KG1 (cell line): ENCODE measurements at regions not wholly inside any gene's neighbourhood (a gene's known extent, or its start where the extent isn't known, plus 50 kb on each side); places are given as distances from the start of the nearest gene placed in this dataset.

Source experiments
- DNase-seq: peaks from one replicate; lab custom pipeline; 2025; lab: John Stamatoyannopoulos, UW

GRCh38 chr5:72619251-72619650, 112.0 kb upstream of the ZNF366 start:
- no peak for DNase-seq

GRCh38 chr5:72618708-72619107, 111.5 kb upstream of the ZNF366 start:
- no peak for DNase-seq

DNA sequence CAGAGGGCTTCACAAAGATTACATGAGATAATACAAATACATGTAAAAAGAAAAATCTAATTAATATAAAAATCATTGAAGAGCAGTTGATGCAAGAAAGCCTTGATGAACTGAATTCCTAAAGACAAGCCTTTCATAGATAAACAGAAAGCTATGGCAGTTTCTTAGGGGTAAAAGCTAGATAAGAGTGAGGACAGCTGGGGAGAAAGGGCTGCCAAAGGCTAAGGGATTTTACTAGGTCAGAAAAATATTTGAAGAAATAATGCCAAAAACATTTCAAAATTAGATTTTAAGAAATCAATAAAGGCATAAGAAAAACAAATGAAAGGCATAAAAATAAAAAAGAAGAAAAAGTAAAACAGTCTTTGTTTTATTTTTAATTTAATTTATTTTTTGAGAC, 107.9 kb upstream of the ZNF366 start:
- no peak for DNase-seq

GRCh38 chr5:72613515-72613914, 106.3 kb upstream of the ZNF366 start:
- DNase-seq: no peak

GRCh38 chr5:72612810-72613209, 105.6 kb upstream of the ZNF366 start:
- DNase-seq: no peak

GRCh38 chr5:72611118-72611730, 104.0 kb upstream of the ZNF366 start:
- DNase-seq: peak; percentile 1

DNA sequence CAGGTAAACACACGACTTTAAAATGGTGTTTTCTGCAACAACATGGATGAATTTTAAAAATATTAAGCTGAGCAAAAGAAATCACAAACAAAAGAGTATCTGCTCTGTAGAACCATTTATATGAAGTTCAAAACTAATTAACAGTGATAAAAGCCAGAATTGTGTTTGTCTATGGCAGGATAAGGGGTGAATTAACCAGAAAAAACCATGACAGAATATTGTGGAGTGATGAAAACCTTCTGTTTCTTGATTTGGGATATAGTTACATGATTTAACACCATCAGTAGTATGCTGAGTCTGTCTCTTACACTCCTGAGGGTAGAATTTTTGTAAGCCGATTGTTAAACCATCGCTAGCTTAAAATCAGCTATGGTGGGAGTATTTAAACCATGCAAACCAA, 101.7 kb upstream of the ZNF366 start:
- DNase-seq: no peak

GRCh38 chr5:72608297-72608696, 101.1 kb upstream of the ZNF366 start:
- DNase-seq: no peak

DNA sequence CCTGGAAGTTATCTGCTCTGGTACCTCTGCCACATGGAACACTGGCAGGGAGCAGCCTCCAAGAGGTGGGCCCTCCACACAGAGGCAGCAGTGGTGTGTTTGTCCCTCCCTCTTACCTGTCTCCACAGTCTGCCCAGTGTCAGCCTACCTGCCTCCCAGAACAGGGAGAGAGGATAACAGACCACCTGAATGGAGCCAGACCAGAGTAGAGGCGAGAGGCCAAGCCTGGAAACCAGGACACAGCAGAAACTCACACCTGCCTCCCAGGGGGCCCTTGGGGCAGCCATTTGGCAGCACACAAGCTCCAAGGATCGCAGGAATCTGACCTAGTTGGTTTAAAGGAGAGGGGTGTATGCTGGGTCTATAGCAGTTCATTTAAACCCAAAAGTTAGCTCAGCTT, 100.2 kb upstream of the ZNF366 start:
- no peak for DNase-seq

DNA sequence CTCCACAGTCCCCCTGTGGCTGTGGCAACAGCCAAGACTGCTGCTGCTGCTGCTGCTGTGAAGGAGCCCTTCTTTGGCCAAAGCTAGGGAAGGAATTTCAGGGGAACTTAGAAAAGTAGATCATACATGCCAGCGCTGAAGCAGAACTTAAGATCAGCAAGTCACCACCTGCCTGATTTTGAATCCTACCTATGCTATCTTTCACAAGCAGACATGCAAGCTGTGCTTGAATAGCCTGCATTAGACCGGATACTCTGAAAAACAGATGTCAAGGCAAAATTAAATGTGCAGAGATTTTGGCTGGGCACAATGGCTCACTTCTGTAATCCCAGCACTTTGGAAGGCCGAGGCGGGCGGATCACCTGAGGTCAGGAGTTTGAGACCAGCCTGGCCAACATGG, 99.3 kb upstream of the ZNF366 start:
- no peak for DNase-seq

DNA sequence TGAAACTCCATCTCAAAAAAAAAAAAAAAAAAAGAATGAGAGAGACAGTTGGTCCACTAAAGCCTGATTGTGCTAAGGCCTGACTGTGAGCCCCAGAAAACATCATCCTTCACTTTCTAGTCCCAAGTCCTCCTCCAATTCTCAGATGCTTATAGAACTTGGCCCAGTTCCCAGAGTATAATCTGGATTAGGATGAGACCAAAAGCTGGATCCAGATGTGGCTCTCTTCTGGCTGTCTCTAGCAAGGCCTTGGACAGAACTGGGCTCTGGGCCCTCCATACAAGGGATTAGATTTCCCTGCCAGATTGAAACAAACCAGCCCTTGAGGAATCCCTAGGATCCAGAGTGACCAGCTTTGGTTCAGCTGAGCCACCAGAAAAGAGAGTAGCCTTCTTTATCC, 98.4 kb upstream of the ZNF366 start:
- no peak for DNase-seq

DNA sequence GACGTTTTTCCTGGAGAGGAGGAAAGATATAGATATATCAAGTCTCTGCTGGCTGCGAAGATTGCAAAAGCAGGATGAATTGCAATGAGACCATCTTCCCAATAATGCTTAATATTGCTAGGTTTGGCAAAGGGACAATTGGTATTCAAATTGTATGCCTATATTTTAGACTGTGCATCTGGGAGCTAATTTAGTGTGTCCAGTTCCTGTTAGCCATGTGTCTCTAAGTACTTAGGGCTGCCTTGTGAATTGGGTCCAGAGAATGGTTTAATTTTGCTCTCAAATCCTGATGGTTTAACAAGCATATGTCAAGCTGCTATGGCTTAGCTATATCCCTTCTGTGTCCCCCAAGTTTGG, 97.6 kb upstream of the ZNF366 start:
- DNase-seq: no peak

GRCh38 chr5:72604111-72604797, 97.0 kb upstream of the ZNF366 start:
- DNase-seq: no peak

GRCh38 chr5:72602696-72603685, 95.8 kb upstream of the ZNF366 start:
- no peak for DNase-seq

DNA sequence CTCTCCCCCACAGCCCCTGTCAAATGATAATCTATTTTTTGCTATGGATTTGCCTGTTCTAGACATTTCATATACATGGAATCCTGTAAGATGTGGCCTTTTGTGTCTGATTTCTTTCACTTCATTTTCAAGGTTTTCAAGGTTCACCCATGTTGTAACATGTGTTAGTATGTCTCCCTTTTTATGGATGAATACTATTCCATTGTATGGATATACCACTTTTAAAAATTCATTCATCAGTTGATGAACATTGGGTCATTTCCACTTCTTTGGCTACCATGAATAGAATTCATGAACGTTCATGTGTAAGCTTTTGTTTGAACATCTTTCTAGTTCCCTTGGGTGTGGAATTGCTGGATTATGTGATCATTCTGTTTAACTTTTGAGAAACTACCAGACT, 94.7 kb upstream of the ZNF366 start:
- no peak for DNase-seq

DNA sequence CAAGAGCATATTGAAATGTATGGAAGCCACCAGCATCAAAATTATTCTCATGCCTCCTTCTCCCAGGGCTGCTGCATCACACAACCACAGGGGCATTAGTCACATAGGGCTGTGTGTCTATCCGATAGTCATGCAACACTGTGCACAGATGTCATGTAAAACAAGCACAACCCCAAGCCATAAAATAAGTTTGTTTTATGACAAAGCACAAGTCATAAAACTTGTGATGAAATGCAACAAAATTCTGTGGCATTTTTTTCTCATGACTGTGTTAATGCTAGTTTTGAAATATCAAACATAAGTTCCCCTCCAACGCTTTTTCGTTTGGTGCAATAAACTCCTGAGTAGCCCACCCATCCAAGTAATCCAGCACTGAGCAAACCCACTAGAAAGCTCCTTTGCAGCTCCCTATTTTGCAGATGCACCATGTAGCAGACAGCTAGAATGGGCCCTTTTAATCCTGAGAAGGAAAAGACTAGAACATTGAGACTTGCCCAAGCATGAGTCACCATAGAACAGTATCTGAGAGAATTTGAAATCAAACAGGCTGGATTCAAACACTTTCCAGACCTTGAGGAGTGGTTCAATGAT, 93.3 kb upstream of the ZNF366 start:
- no peak for DNase-seq

- no peak for DNase-seq
Measured at GRCh38 chr5:72599519-72600370, 92.5 kb upstream of the ZNF366 start.

DNA sequence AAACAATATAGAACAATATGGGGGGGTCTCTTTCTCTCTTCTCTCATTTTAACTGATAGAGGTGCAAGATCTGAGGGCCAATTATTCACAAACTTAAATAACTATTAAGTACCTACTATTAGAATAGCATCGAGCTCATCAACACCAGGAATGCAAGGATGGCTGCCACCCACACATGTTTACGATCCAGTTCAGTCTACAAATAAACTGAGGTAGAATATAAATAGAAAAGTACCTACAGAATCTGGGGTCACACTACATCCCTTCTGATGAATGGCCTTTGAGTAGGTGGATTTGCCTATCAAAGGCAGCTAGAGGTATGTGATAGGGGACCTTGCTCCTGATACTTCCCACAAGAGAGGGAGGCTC, 91.8 kb upstream of the ZNF366 start:
- no peak for DNase-seq

- DNase-seq: peak; percentile 15
Measured at GRCh38 chr5:72598401-72599064, 91.3 kb upstream of the ZNF366 start.

DNA sequence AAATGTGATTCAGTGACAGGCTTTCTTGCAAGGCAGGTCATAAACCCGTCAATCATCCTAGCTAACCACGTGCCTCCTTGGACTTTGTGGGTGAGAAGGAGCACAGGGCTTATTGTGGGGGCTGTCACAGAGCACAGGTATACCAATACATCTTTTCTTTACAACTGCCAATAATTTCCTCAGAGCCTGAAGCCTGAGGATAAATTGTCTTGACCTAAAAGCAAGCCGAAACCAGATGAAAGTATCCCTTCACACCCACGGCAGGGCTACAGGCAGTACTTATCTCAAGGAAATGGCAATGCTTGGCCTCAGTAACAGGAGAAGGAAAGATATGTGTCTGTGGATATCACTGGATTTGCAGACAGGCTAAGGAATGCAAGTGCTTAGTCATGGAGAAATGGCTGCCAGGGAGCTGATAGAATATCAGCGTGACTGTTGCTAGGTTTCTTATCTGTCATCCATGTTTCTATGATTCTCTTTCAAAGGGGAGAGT, 90.3 kb upstream of the ZNF366 start:
- no peak for DNase-seq

DNA sequence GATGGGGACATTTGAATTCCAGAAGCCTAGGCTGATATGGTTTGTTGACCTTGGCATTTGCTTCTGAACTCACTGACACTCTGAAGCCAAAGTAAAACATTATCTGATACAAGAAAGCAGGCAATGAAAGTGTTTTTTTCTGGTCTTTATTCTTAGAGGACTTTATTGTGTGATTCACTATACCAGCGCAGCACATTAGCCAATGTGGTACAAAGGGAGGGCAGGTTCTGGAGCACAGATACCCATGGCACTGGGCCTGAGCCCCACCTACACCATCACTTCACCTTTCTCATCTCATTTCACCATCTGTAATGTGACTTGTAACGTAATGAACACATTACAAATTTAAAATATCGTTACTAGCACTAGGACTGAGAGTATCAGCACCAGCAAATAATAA, 89.7 kb upstream of the ZNF366 start:
- DNase-seq: no peak
